H9 (cell line): ENCODE measurements at regions not wholly inside any gene's neighbourhood (a gene's known extent, or its start where the extent isn't known, plus 50 kb on each side); places are given as distances from the start of the nearest gene placed in this dataset.

Source experiments
- DNase-seq: peaks from one replicate; pipeline ENCODE4 v3.0.0-alpha.2; 2017
- H2AFZ ChIP-seq: one replicate; pipeline ENCODE4 v1.6.1; 2013; ENCODE audit warnings: mild to moderate bottlenecking, low read length, control low read depth, moderate library complexity
- H2AK5ac ChIP-seq: 2 replicates; pipeline ENCODE4 v1.6.1; 2013; ENCODE audit warnings: low read length, control low read depth, mixed read lengths; ENCODE audit not compliant: insufficient read length
- H2BK120ac ChIP-seq: one replicate; pipeline ENCODE4 v1.6.1; 2013; ENCODE audit warnings: low read depth, mild to moderate bottlenecking, low read length, control low read depth, inconsistent platforms; ENCODE audit not compliant: poor library complexity, severe bottlenecking
- H2BK12ac ChIP-seq: 2 replicates; pipeline ENCODE4 v1.6.1; 2013; ENCODE audit warnings: low read length, control low read depth, mixed read lengths, low read depth; ENCODE audit not compliant: insufficient read length
- H2BK15ac ChIP-seq: 2 replicates; pipeline ENCODE4 v1.6.1; 2013; ENCODE audit warnings: low read depth, low read length, control low read depth
- H2BK20ac ChIP-seq: one replicate; pipeline ENCODE4 v1.6.1; 2013; ENCODE audit warnings: low read depth, mild to moderate bottlenecking, low read length, control low read depth, inconsistent platforms; ENCODE audit not compliant: poor library complexity, severe bottlenecking
- H2BK5ac ChIP-seq: 2 replicates; pipeline ENCODE4 v1.6.1; 2013; ENCODE audit warnings: low read length, control low read depth, mixed read lengths; ENCODE audit not compliant: insufficient read length
- H3K14ac ChIP-seq: 2 replicates; pipeline ENCODE4 v1.6.1; 2013; ENCODE audit warnings: low read length, control low read depth; ENCODE audit not compliant: insufficient read depth
- H3K18ac ChIP-seq: 2 replicates; pipeline ENCODE4 v1.6.1; 2013; ENCODE audit warnings: low read depth, mild to moderate bottlenecking, mixed read lengths, low read length, control low read depth; ENCODE audit not compliant: insufficient read length
- H3K23ac ChIP-seq: 2 replicates; pipeline ENCODE4 v1.6.1; 2013; ENCODE audit warnings: low read length, control low read depth, mixed read lengths, low read depth; ENCODE audit not compliant: insufficient read length
- H3K23me2 ChIP-seq: 2 replicates; pipeline ENCODE4 v1.6.1; 2013; ENCODE audit warnings: low read depth, mild to moderate bottlenecking, mixed read lengths, low read length, control low read depth; ENCODE audit not compliant: insufficient read length, poor library complexity, severe bottlenecking
- H3K27ac ChIP-seq: 2 replicates; pipeline ENCODE4 v1.5.1; 2013; ENCODE audit warnings: low read length, control low read depth, mixed read lengths, low read depth; ENCODE audit not compliant: insufficient read length
- H3K27me3 ChIP-seq: 2 replicates; pipeline ENCODE4 v1.6.1; 2013; ENCODE audit warnings: low read length, control low read depth, inconsistent platforms; ENCODE audit not compliant: insufficient read depth
- H3K4ac ChIP-seq: 2 replicates; pipeline ENCODE4 v1.6.1; 2013; ENCODE audit warnings: low read depth, mild to moderate bottlenecking, control low read depth, inconsistent platforms, low read length, moderate library complexity
- H3K4me1 ChIP-seq: 2 replicates; pipeline ENCODE4 v1.6.1; 2013; ENCODE audit warnings: low read length, control low read depth, inconsistent platforms; ENCODE audit not compliant: insufficient read depth
- H3K4me2 ChIP-seq: 2 replicates; pipeline ENCODE4 v1.6.1; 2013; ENCODE audit warnings: low read length, control low read depth, mixed read lengths; ENCODE audit not compliant: insufficient read length, insufficient read depth
- H3K56ac ChIP-seq: 2 replicates; pipeline ENCODE4 v1.6.1; 2013; ENCODE audit warnings: low read depth, mild to moderate bottlenecking, mixed read lengths, low read length, control low read depth; ENCODE audit not compliant: insufficient read length
- H3K79me1 ChIP-seq: 2 replicates; pipeline ENCODE4 v1.6.1; 2013; ENCODE audit warnings: low read depth, mild to moderate bottlenecking, moderate library complexity, low read length, control low read depth, inconsistent platforms; ENCODE audit not compliant: insufficient read depth, poor library complexity, severe bottlenecking
- H3K79me2 ChIP-seq: 2 replicates; pipeline ENCODE4 v1.6.1; 2013; ENCODE audit warnings: low read length, control low read depth, inconsistent platforms; ENCODE audit not compliant: insufficient read depth
- H3K9ac ChIP-seq: 2 replicates; pipeline ENCODE4 v1.6.1; 2013; ENCODE audit warnings: low read length, control low read depth, mixed read lengths; ENCODE audit not compliant: insufficient read length; ENCODE audit errors: extremely low read depth
- H3K9me3 ChIP-seq: one replicate; pipeline ENCODE4 v1.6.1; 2013; ENCODE audit warnings: low read depth, low read length, inconsistent platforms; ENCODE audit not compliant: control insufficient read depth
- H3T11ph ChIP-seq: one replicate; pipeline ENCODE4 v1.6.1; 2013; ENCODE audit warnings: mild to moderate bottlenecking, low read length, control low read depth, inconsistent platforms
- H4K20me1 ChIP-seq: one replicate; pipeline ENCODE4 v1.6.1; 2013; ENCODE audit not compliant: control insufficient read depth, insufficient read length, insufficient read depth
- H4K5ac ChIP-seq: 2 replicates; pipeline ENCODE4 v1.6.1; 2013; ENCODE audit warnings: low read depth, mild to moderate bottlenecking, mixed read lengths, low read length, control low read depth; ENCODE audit not compliant: insufficient read length
- H4K8ac ChIP-seq: replicated peaks from 2 replicates; pipeline ENCODE4 v1.6.1; 2013; ENCODE audit warnings: low read length, control low read depth, mixed read lengths, low read depth; ENCODE audit not compliant: insufficient read length
- H4K91ac ChIP-seq: 2 replicates; pipeline ENCODE4 v1.6.1; 2013; ENCODE audit warnings: low read depth, mild to moderate bottlenecking, moderate library complexity, mixed read lengths, low read length, control low read depth; ENCODE audit not compliant: insufficient read length
- H3K27ac Mint-ChIP-seq, 3 experiments: 2 replicates in 2 of 3; 3 replicates in 1 of 3; pipeline ENCODE4 v1.8.0; 2020 to 2021; ENCODE audit warnings: mixed read lengths in 3 of 3, mild to moderate bottlenecking in 1 of 3, moderate library complexity in 1 of 3
- H3K27me3 Mint-ChIP-seq: 2 replicates; pipeline ENCODE4 v1.8.0; 2021; ENCODE audit warnings: low read depth, mild to moderate bottlenecking, moderate library complexity, mixed read lengths
- H3K36me3 Mint-ChIP-seq, 3 experiments: 2 replicates in 2 of 3; 3 replicates in 1 of 3; pipeline ENCODE4 v1.8.0; 2020 to 2021; ENCODE audit warnings: low read depth in 3 of 3, mixed read lengths in 3 of 3; ENCODE audit not compliant: insufficient read depth in 1 of 3
- H3K4me1 Mint-ChIP-seq, 2 experiments: 2 replicates each; pipeline ENCODE4 v1.8.0; 2020; ENCODE audit warnings: mixed read lengths in 2 of 2
- H3K4me3 Mint-ChIP-seq, 2 experiments: 2 replicates in 1 of 2; 3 replicates in 1 of 2; pipeline ENCODE4 v1.8.0; 2020 to 2021; ENCODE audit warnings: mild to moderate bottlenecking in 2 of 2, mixed read lengths in 2 of 2, moderate library complexity in 1 of 2
- H3K9me3 Mint-ChIP-seq, 2 experiments: 2 replicates in 1 of 2; 3 replicates in 1 of 2; pipeline ENCODE4 v1.8.0; 2020; ENCODE audit warnings: mild to moderate bottlenecking in 2 of 2, mixed read lengths in 2 of 2, moderate library complexity in 1 of 2
- WGBS: extraction: QIAGEN DNeasy Blood & Tissue Kit; methylation state at CpG from one replicate; pipeline ENCODE4 v1.1.7; 2013; ENCODE audit warnings: missing lambda C conversion rate, low lambda C conversion rate, mixed read lengths; ENCODE audit not compliant: insufficient read length; ENCODE audit errors: extremely low coverage; 5-methylcytosine and 5-hydroxymethylcytosine counted together
- TF ChIP-seq, protein P1 (sequence below): fragments of 200-600 bp; sonication (generic); conservative IDR thresholded peaks from 3 replicates; pipeline ENCODE4 v1.8.0; 2021; ENCODE audit warnings: antibody characterized with exemption, mild to moderate bottlenecking

- H2BK20ac ChIP-seq = no peak overlapping the region
- no peak overlapping the region for H2AFZ ChIP-seq
- H3K4me2 ChIP-seq = no peak overlapping the region
- H3K9me3 Mint-ChIP-seq = no peaks in the 10 kb centered on the region
- peaks cover 12 to 15% of the 10 kb centered on the region in 2 experiments for H3K4me1 Mint-ChIP-seq
- no peaks in the 10 kb centered on the region for H3K27me3 Mint-ChIP-seq
- DNase-seq = no peak
- H3K79me1 ChIP-seq = no peaks in the 10 kb centered on the region
- H3K9ac ChIP-seq = no peak overlapping the region
- no peak overlapping the region for H4K91ac ChIP-seq
- H3K9me3 ChIP-seq = no peaks in the 10 kb centered on the region
- no peak overlapping the region for H4K8ac ChIP-seq
- H3K18ac ChIP-seq = no peak overlapping the region
- H2BK12ac ChIP-seq = no peak overlapping the region
- no peaks in the 10 kb centered on the region for H3K36me3 Mint-ChIP-seq
- no peaks in the 10 kb centered on the region for H3K23me2 ChIP-seq
- no peak overlapping the region for H3K27ac ChIP-seq
- no peaks in the 10 kb centered on the region for H3K79me2 ChIP-seq
- no peak overlapping the region for H3T11ph ChIP-seq
- peak overlapping the region in 2 of 3 experiments; percentile 40 to 89; a peak in 2 of 7 replicates for H3K27ac Mint-ChIP-seq
- H3K4ac ChIP-seq = no peak overlapping the region
- WGBS = no CpG with 5 or more reads among the region's 4 CpGs
- 0 out of 2 replicates have a peak overlapping the region, but pooled peaks have one; percentile 55 for H3K14ac ChIP-seq
- no peaks in the 10 kb centered on the region for H4K20me1 ChIP-seq
- no peak overlapping the region for H2AK5ac ChIP-seq
- no peak overlapping the region for H2BK5ac ChIP-seq
- H2BK15ac ChIP-seq = no peak overlapping the region
- TF ChIP-seq, protein P1, sequence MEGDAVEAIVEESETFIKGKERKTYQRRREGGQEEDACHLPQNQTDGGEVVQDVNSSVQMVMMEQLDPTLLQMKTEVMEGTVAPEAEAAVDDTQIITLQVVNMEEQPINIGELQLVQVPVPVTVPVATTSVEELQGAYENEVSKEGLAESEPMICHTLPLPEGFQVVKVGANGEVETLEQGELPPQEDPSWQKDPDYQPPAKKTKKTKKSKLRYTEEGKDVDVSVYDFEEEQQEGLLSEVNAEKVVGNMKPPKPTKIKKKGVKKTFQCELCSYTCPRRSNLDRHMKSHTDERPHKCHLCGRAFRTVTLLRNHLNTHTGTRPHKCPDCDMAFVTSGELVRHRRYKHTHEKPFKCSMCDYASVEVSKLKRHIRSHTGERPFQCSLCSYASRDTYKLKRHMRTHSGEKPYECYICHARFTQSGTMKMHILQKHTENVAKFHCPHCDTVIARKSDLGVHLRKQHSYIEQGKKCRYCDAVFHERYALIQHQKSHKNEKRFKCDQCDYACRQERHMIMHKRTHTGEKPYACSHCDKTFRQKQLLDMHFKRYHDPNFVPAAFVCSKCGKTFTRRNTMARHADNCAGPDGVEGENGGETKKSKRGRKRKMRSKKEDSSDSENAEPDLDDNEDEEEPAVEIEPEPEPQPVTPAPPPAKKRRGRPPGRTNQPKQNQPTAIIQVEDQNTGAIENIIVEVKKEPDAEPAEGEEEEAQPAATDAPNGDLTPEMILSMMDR = no peak
- no peak overlapping the region for H2BK120ac ChIP-seq
- H3K4me3 Mint-ChIP-seq = no peak overlapping the region
- no peak overlapping the region for H4K5ac ChIP-seq
- no peak overlapping the region for H3K56ac ChIP-seq
- no peak overlapping the region for H3K23ac ChIP-seq
- no peaks in the 10 kb centered on the region for H3K4me1 ChIP-seq
- no peaks in the 10 kb centered on the region for H3K27me3 ChIP-seq
Observed at GRCh38 chr10:62895063-62895462, 78.9 kb upstream of the EGR2 start.
